ENCODE measurements at regions not wholly inside any gene's neighbourhood (a gene's known extent, or its start where the extent isn't known, plus 50 kb on each side); places are given as distances from the start of the nearest gene placed in this dataset.

- no peak for TF ChIP-seq NFE2L2 (IDR thresholded peaks at IDR 0.05; ENCODE audit: low read length)
- no peak for TF ChIP-seq E2F1 (CRISPR knock-in tag; IDR thresholded peaks at IDR 0.05)
- no peak for TF ChIP-seq SALL2 (CRISPR knock-in tag; IDR thresholded peaks at IDR 0.05)
- TF ChIP-seq, protein P1, sequence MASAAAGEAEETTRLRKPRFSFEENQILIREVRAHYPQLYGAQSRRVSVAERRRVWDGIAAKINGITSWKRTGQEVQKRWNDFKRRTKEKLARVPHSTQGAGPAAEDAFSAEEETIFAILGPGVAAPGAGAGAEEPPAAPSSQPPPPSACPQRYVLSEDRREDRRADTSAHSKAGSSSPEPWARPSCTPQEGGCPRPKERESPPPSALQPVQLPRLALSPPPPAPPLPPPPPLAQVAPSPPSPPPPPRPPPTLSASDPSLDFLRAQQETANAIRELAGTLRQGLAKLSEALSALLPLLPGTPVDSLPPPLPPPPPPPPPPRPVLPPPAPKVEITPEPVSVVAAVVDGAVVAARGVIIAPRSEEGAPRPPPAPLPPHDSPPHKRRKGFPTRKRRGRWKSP (CRISPR knock-in tag; IDR thresholded peaks at IDR 0.05): no peak
- no peak for TF ChIP-seq HDAC1 (CRISPR knock-in tag; IDR thresholded peaks at IDR 0.05)
- TF ChIP-seq ZNF773 (CRISPR knock-in tag; IDR thresholded peaks at IDR 0.05; ENCODE audit: borderline replicate concordance): no peak
- no peak for TF ChIP-seq SP2 (CRISPR knock-in tag; IDR thresholded peaks at IDR 0.05)
- TF ChIP-seq ZNF800 (CRISPR knock-in tag; IDR thresholded peaks at IDR 0.05): no peak
- no peak for TF ChIP-seq SMAD1 (CRISPR knock-in tag; IDR thresholded peaks at IDR 0.05; ENCODE audit: borderline replicate concordance, low read depth)
Measured at GRCh38 chrX:96373047-96373355, 311.6 kb upstream of the DIAPH2 start (continued).

GRCh38 chrX:96376266-96376665 is 308.4 kb upstream of the DIAPH2 start:
- WGBS (ENCODE audit: low lambda C conversion rate): 0% methylated on average over 2 of the region's 2 CpGs
- FAIRE-seq: no peak
- intact Hi-C loops (cut with micrococcal nuclease; ENCODE audit: unreplicated experiment) (no loop called here), in situ Hi-C loops (cut with HindIII; ENCODE audit: extremely low pct_ligation_motif_present, low pct_unique_long_range_greater_than_20kb) (no loop called here)
- BruUV-seq (replicated peaks): no TSS peak
- H2AFZ ChIP-seq (ENCODE audit: low read length): no peak overlapping the region
- no peak overlapping the region for H3K4me3 ChIP-seq (replicated peaks in 1 of 3; ENCODE audit: insufficient read depth in 1 of 3, low read depth in 2 of 3, low read length in 3 of 3)
- ChIA-PET CTCF (ENCODE audit: low intra/inter-chr PET ratio, low total read pairs) (no interaction called here), POLR2A (no interaction called here)
- H3K9ac ChIP-seq (ENCODE audit: insufficient read depth, low read depth, low read length): no peak overlapping the region
- no peak overlapping the region for H3K4me2 ChIP-seq (ENCODE audit: low read depth, low read length)
- H3K36me3 ChIP-seq (replicated peaks in 1 of 2; ENCODE audit: control insufficient read depth in 1 of 2, insufficient read depth in 2 of 2, low read length in 2 of 2): no peaks in the 10 kb centered on the region
- no peaks in the 10 kb centered on the region for H3K9me3 ChIP-seq (ENCODE audit: low read length)
- no peak for DNase-seq (ENCODE audit: low spot score)
- H3K79me2 ChIP-seq (ENCODE audit: insufficient read depth, low read length): no peaks in the 10 kb centered on the region
- no peaks in the 10 kb centered on the region; a peak in 1 of 5 replicates for H3K27me3 ChIP-seq (ENCODE audit: control insufficient read depth in 1 of 2, insufficient read depth in 2 of 2, low read length in 2 of 2)
- H3K27ac ChIP-seq (ENCODE audit: extremely low read length, insufficient read depth, low read length): no peak overlapping the region
- no peak for ATAC-seq
- H3K4me1 ChIP-seq (ENCODE audit: insufficient read depth, low read length): no peaks in the 10 kb centered on the region
- no peaks in the 10 kb centered on the region for H4K20me1 ChIP-seq (ENCODE audit: insufficient read depth, low read length)
- no peak for TF ChIP-seq ELF1 (CRISPR knock-in tag; IDR thresholded peaks at IDR 0.05)
- TF ChIP-seq ZNF407 (CRISPR knock-in tag; IDR thresholded peaks at IDR 0.05; ENCODE audit: not compliant biosample characterization): no peak
- no peak for TF ChIP-seq SIN3B (IDR thresholded peaks at IDR 0.05; ENCODE audit: low read length)
- TF ChIP-seq MTA1 (CRISPR knock-in tag; IDR thresholded peaks at IDR 0.05; ENCODE audit: borderline replicate concordance): no peak
